Renal cortical epithelial cell (primary cell): ENCODE measurements at regions not wholly inside any gene's neighbourhood (a gene's known extent, or its start where the extent isn't known, plus 50 kb on each side); places are given as distances from the start of the nearest gene placed in this dataset.
"Not testable (repeated sequence)": the region's sequence is repeated elsewhere in the genome, so short reads cannot be mapped to it uniquely, and the experiment has no call there.

Experiments
- DNase-seq: peaks from one replicate; pipeline ENCODE4 v3.0.0-alpha.2; 2011; ENCODE audit warnings: low read depth

GRCh38 chr10:7108141-7108540 lies 302.7 kb downstream of the SFMBT2 start:
- no peak for DNase-seq

GRCh38 chr10:7107285-7107684 lies 303.5 kb downstream of the SFMBT2 start:
- no peak for DNase-seq

- not testable (repeated sequence) for DNase-seq
Measured at GRCh38 chr10:7104379-7104778, 306.5 kb downstream of the SFMBT2 start.

- no peak for DNase-seq
Measured at GRCh38 chr10:7102557-7103349, 308.1 kb downstream of the SFMBT2 start.

GRCh38 chr10:7102084-7102483 lies 308.8 kb downstream of the SFMBT2 start:
- DNase-seq, result no peak

- no peak for DNase-seq
Measured at GRCh38 chr10:7101451-7101850, 309.4 kb downstream of the SFMBT2 start.

GRCh38 chr10:7100032-7100702 lies 310.7 kb downstream of the SFMBT2 start:
- DNase-seq, result no peak

- DNase-seq, result no peak
Measured at GRCh38 chr10:7098160-7098762, 312.6 kb downstream of the SFMBT2 start.

GRCh38 chr10:7094781-7095180 lies 316.1 kb downstream of the SFMBT2 start:
- DNase-seq, result no peak

GRCh38 chr10:7093368-7093767 lies 317.5 kb downstream of the SFMBT2 start:
- DNase-seq, result no peak

- DNase-seq, result no peak
Measured at GRCh38 chr10:7092603-7093002, 318.2 kb downstream of the SFMBT2 start.

GRCh38 chr10:7090529-7090928 lies 320.3 kb downstream of the SFMBT2 start:
- peak; percentile 6 for DNase-seq

- DNase-seq, result peak; percentile 6
Measured at GRCh38 chr10:7085913-7086589, 324.8 kb downstream of the SFMBT2 start.

GRCh38 chr10:7085147-7085912 lies 325.5 kb downstream of the SFMBT2 start:
- DNase-seq, result peak; percentile 12

GRCh38 chr10:7084280-7085005 lies 326.4 kb downstream of the SFMBT2 start:
- DNase-seq, result no peak

GRCh38 chr10:7082967-7083366 lies 327.9 kb downstream of the SFMBT2 start:
- no peak for DNase-seq

- DNase-seq, result no peak
Measured at GRCh38 chr10:7077880-7078279, 333.0 kb downstream of the SFMBT2 start.

GRCh38 chr10:7075851-7076250 lies 335.0 kb downstream of the SFMBT2 start:
- DNase-seq, result no peak

- DNase-seq, result no peak
Measured at GRCh38 chr10:7075110-7075509, 335.7 kb downstream of the SFMBT2 start.

GRCh38 chr10:7071421-7071820 lies 339.4 kb downstream of the SFMBT2 start:
- no peak for DNase-seq

GRCh38 chr10:7070950-7071349 lies 339.9 kb downstream of the SFMBT2 start:
- DNase-seq, result no peak
